Gastrocnemius medialis (tissue), 4 donors: ENCODE measurements at regions not wholly inside any gene's neighbourhood (a gene's known extent, or its start where the extent isn't known, plus 50 kb on each side); places are given as distances from the start of the nearest gene placed in this dataset.

Experiments used
- POLR2A ChIP-seq, 2 donors: fragments of 450-650 bp; IDR thresholded peaks; one replicate each; pipeline ENCODE4 v1.6.1; 2017; ENCODE audit warnings: antibody characterized with exemption in 2 of 2, mild to moderate bottlenecking in 2 of 2, moderate library complexity in 2 of 2
- TF ChIP-seq, protein P1 (sequence below), 5 experiments: fragments of 450-650 bp in 3 of 5; fragments of 200-600 bp in 2 of 5; sonication (generic) in 2 of 5; IDR thresholded peaks in 4 of 5; conservative IDR thresholded peaks in 1 of 5; 1 replicate in 4 of 5; 2 replicates in 1 of 5; pipeline ENCODE4 v1.5.1; 2016 to 2019; ENCODE audit warnings: antibody characterized with exemption in 5 of 5, mild to moderate bottlenecking in 3 of 5, moderate library complexity in 3 of 5

DNA sequence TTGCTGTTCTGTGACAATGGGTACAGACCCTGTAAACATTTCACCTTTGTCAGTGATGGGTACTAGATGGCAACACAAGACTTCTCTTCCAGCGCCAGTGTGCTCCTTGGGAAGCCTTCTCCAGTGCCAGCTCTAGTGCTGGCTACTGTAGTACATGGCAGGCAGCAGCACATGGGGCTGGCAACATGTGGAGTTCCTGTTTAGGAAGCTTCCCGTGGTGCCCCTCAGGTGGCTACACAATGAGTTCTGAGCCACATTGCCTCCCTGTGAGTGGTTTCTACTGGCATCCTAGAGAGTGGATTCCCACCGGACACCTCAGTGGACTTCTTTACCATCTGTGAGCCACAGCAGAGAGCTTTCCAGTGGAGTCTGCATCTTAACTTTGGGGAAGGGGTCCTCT is 302.1 kb downstream of the CYRIA start:
- TF ChIP-seq, protein P1, sequence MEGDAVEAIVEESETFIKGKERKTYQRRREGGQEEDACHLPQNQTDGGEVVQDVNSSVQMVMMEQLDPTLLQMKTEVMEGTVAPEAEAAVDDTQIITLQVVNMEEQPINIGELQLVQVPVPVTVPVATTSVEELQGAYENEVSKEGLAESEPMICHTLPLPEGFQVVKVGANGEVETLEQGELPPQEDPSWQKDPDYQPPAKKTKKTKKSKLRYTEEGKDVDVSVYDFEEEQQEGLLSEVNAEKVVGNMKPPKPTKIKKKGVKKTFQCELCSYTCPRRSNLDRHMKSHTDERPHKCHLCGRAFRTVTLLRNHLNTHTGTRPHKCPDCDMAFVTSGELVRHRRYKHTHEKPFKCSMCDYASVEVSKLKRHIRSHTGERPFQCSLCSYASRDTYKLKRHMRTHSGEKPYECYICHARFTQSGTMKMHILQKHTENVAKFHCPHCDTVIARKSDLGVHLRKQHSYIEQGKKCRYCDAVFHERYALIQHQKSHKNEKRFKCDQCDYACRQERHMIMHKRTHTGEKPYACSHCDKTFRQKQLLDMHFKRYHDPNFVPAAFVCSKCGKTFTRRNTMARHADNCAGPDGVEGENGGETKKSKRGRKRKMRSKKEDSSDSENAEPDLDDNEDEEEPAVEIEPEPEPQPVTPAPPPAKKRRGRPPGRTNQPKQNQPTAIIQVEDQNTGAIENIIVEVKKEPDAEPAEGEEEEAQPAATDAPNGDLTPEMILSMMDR (IDR thresholded peaks at IDR 0.05 in 4 of 5, conservative IDR thresholded peaks at IDR 0.05 in 1 of 5), result no peak
- no peak for TF ChIP-seq POLR2A (IDR thresholded peaks at IDR 0.05)
